Hepatocyte (in vitro differentiated cells): ENCODE measurements at regions not wholly inside any gene's neighbourhood (a gene's known extent, or its start where the extent isn't known, plus 50 kb on each side); places are given as distances from the start of the nearest gene placed in this dataset.

ENCODE experiments used
- DNase-seq: peaks from one replicate; pipeline ENCODE4 v3.0.0-alpha.2; 2016; ENCODE audit warnings: low spot score
- H2AFZ ChIP-seq: fragments of 200-600 bp; sonication (generic); 2 replicates; pipeline ENCODE4 v1.6.0; 2016; ENCODE audit warnings: antibody characterized with exemption, mild to moderate bottlenecking
- H3K27ac ChIP-seq: fragments of 200-600 bp; sonication (generic); 2 replicates; pipeline ENCODE4 v1.5.1; 2016; ENCODE audit warnings: mild to moderate bottlenecking
- H3K27me3 ChIP-seq: fragments of 200-600 bp; sonication (generic); 2 replicates; pipeline ENCODE4 v1.6.1; 2016
- H3K36me3 ChIP-seq: fragments of 200-600 bp; sonication (generic); replicated peaks from 2 replicates; pipeline ENCODE4 v1.5.1; 2016; ENCODE audit warnings: low read depth; ENCODE audit not compliant: insufficient read depth
- H3K4me1 ChIP-seq: fragments of 200-600 bp; sonication (generic); 2 replicates; pipeline ENCODE4 v1.5.1; 2016; ENCODE audit warnings: mild to moderate bottlenecking, moderate library complexity; ENCODE audit not compliant: insufficient read depth
- H3K4me2 ChIP-seq: fragments of 200-600 bp; sonication (generic); 2 replicates; pipeline ENCODE4 v1.6.0; 2016
- H3K4me3 ChIP-seq: fragments of 200-600 bp; sonication (generic); 2 replicates; pipeline ENCODE4 v1.5.1; 2016; ENCODE audit warnings: mild to moderate bottlenecking
- H3K79me2 ChIP-seq: fragments of 200-600 bp; sonication (generic); 2 replicates; pipeline ENCODE4 v1.6.0; 2017; ENCODE audit warnings: mild to moderate bottlenecking
- H3K9me2 ChIP-seq: fragments of 200-600 bp; sonication (generic); replicated peaks from 2 replicates; pipeline ENCODE4 v1.6.0; 2017; ENCODE audit warnings: mild to moderate bottlenecking; ENCODE audit not compliant: insufficient read depth
- H3K9me3 ChIP-seq: fragments of 200-600 bp; sonication (generic); 2 replicates; pipeline ENCODE4 v1.5.1; 2016; ENCODE audit warnings: low read depth, mild to moderate bottlenecking
- H4K20me1 ChIP-seq: fragments of 200-600 bp; sonication (generic); 2 replicates; pipeline ENCODE4 v1.6.0; 2016; ENCODE audit warnings: mild to moderate bottlenecking; ENCODE audit not compliant: insufficient read depth, poor library complexity, severe bottlenecking
- EZH2 ChIP-seq: fragments of 200-600 bp; sonication (generic); IDR thresholded peaks from 2 replicates; pipeline ENCODE4 v1.6.1; 2016; ENCODE audit warnings: antibody characterized with exemption, mild to moderate bottlenecking, borderline replicate concordance
- EZH2phosphoT487 ChIP-seq: fragments of 200-600 bp; sonication (generic); IDR thresholded peaks from one replicate; pipeline ENCODE4 v1.6.1; 2018; ENCODE audit warnings: antibody characterized with exemption, mild to moderate bottlenecking, low read depth, moderate library complexity; ENCODE audit not compliant: unreplicated experiment, severe bottlenecking
- WGBS: methylation state at CpG from one replicate; pipeline ENCODE4 v1.1.6; 2016; ENCODE audit warnings: low lambda C conversion rate; ENCODE audit errors: missing lambda C conversion rate; 5-methylcytosine and 5-hydroxymethylcytosine counted together
- TF ChIP-seq, protein P1 (sequence below): fragments of 200-600 bp; sonication (generic); IDR thresholded peaks from 2 replicates; pipeline ENCODE4 v1.5.1; 2016; ENCODE audit warnings: antibody characterized with exemption, mild to moderate bottlenecking; ENCODE audit not compliant: poor library complexity

DNA sequence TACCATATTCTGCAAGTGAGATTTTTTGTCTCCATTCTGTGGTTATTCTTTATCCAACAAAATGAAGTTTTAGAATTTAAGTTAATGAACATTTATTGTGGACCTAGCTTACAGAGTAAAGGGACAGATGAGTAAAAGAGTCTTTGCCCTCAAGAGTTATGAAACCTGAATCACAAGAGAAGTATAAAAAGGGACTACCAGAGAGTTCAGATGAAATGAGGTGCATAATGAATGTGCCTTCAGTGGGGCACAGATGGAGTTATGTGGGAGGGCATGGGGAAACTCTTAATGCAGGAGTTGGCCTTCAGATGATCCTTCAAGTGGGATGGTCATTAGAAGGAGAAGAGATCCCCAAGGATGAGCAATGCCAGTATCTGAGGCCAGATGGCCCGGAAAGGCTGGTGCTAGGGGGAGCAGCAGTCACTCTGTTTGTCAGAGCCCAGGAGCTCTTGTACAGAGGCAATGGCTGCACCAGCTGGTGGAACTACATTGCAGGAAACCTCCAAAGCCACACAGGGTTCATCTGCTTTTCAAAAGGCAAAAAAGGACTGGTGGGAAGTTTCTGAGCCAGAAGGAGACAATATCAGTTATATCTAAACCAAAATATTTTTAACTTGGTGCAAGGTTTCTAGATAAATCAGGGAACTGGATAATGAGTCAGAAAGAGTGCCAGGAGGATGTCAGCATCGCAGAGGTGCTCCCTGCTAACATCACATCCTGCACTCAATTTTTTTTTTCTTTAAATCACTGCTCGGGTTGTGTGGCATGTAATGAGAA, 162.0 kb downstream of the KLF6 start:
- Histone ChIP-seq H3K9me2 (no peaks in the 10 kb centered on the region), H3K36me3 (no peaks in the 10 kb centered on the region), H3K79me2 (no peaks in the 10 kb centered on the region), H3K4me3 (no peak overlapping the region), H4K20me1 (no peaks in the 10 kb centered on the region), H3K27me3 (no peaks in the 10 kb centered on the region), H3K9me3 (no peaks in the 10 kb centered on the region), H3K4me2 (no peak overlapping the region), H3K4me1 (no peaks in the 10 kb centered on the region), H3K27ac (no peak overlapping the region), H2AFZ (no peak overlapping the region)
- WGBS: 88% methylated on average over 3 of the region's 3 CpGs
- no peak for DNase-seq
- TF ChIP-seq EZH2 (no peak), EZH2phosphoT487 (no peak)
- TF ChIP-seq, protein P1, sequence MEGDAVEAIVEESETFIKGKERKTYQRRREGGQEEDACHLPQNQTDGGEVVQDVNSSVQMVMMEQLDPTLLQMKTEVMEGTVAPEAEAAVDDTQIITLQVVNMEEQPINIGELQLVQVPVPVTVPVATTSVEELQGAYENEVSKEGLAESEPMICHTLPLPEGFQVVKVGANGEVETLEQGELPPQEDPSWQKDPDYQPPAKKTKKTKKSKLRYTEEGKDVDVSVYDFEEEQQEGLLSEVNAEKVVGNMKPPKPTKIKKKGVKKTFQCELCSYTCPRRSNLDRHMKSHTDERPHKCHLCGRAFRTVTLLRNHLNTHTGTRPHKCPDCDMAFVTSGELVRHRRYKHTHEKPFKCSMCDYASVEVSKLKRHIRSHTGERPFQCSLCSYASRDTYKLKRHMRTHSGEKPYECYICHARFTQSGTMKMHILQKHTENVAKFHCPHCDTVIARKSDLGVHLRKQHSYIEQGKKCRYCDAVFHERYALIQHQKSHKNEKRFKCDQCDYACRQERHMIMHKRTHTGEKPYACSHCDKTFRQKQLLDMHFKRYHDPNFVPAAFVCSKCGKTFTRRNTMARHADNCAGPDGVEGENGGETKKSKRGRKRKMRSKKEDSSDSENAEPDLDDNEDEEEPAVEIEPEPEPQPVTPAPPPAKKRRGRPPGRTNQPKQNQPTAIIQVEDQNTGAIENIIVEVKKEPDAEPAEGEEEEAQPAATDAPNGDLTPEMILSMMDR: no peak

DNA sequence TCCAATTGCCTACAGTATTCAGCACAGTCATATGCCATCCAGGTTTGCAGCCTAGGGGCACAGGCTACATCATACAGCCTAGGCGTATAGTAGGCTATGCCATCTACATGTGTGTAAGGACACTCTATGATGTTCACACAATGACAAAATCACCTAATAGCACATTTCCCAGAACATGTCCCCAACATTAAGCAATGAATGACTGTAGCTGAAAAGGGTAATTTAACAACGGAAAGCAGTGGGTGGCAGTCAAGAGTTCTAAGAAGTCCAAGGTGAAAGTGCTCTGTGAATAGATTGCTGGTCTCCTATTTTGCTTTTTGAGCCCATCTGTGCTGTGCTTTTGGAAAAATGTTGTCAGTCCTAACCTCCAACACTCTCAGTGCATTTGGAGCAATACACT, 162.6 kb downstream of the KLF6 start:
- no peaks in the 10 kb centered on the region for H3K9me3 ChIP-seq
- TF ChIP-seq EZH2 (no peak), EZH2phosphoT487 (no peak)
- TF ChIP-seq, protein P1: no peak
- no peaks in the 10 kb centered on the region for H3K79me2 ChIP-seq
- DNase-seq: no peak
- H3K4me3 ChIP-seq: no peak overlapping the region
- no peak overlapping the region for H2AFZ ChIP-seq
- H3K9me2 ChIP-seq: no peaks in the 10 kb centered on the region
- no peaks in the 10 kb centered on the region for H3K27me3 ChIP-seq
- no peaks in the 10 kb centered on the region for H3K4me1 ChIP-seq
- H3K36me3 ChIP-seq: no peaks in the 10 kb centered on the region
- H4K20me1 ChIP-seq: no peaks in the 10 kb centered on the region
- H3K27ac ChIP-seq: no peak overlapping the region
- 96% methylated on average over 2 of the region's 2 CpGs for WGBS
- H3K4me2 ChIP-seq: no peak overlapping the region

DNA sequence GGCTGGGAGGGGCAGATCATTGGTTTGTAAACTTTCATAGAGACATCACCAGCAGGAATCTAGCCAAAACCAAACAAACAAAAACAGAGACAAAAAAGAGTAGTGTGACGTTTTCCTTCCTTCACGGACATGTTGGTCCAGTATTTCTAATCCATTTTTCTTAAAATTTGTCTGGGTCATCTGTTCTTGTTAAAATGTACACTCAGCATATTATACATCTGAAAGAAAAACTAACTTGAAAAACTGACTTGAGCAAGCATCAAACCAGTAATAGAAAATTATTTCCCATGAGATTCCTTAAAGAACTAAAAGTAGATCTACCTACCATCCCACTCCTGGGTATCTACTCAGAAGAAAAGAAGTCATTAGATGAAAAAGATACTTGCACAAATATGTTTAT, 164.2 kb downstream of the KLF6 start:
- no peak overlapping the region for H3K4me3 ChIP-seq
- TF ChIP-seq EZH2: no peak
- TF ChIP-seq EZH2phosphoT487: no peak
- no peaks in the 10 kb centered on the region for H3K9me2 ChIP-seq
- no peaks in the 10 kb centered on the region for H3K27me3 ChIP-seq
- WGBS: 90% methylated on average over 2 of the region's 2 CpGs
- no peaks in the 10 kb centered on the region for H4K20me1 ChIP-seq
- no peaks in the 10 kb centered on the region for H3K79me2 ChIP-seq
- H3K27ac ChIP-seq: no peak overlapping the region
- no peaks in the 10 kb centered on the region for H3K4me1 ChIP-seq
- H2AFZ ChIP-seq: no peak overlapping the region
- no peaks in the 10 kb centered on the region for H3K9me3 ChIP-seq
- H3K36me3 ChIP-seq: no peaks in the 10 kb centered on the region
- DNase-seq: no peak
- H3K4me2 ChIP-seq: no peak overlapping the region

DNA sequence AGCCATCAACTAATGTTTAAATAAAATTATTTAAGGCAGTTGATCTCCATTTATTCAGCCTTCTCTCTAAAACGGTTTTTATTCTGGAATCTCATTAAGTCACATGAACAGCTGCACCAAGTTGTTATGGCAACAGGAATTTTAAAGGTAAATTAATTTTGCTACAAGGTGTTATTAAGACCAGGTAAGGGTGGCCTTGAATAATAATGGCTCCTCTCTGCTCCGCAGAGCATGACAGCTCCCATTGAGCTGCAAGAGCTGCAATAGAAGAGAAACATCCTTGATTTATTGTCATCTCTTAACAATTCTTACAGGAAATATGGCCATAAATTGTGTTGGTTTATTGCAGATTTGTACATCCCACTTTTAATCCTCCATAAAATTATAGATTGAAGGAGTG, 165.8 kb downstream of the KLF6 start:
- no peak overlapping the region for H3K4me3 ChIP-seq
- H3K4me1 ChIP-seq: no peaks in the 10 kb centered on the region
- no peaks in the 10 kb centered on the region for H3K9me2 ChIP-seq
- H3K9me3 ChIP-seq: no peaks in the 10 kb centered on the region
- no peaks in the 10 kb centered on the region for H3K79me2 ChIP-seq
- H3K36me3 ChIP-seq: no peaks in the 10 kb centered on the region
- H4K20me1 ChIP-seq: no peaks in the 10 kb centered on the region
- no peak for DNase-seq
- WGBS: 93% methylated on average over 2 of the region's 2 CpGs
- no peak overlapping the region for H2AFZ ChIP-seq
- H3K4me2 ChIP-seq: no peak overlapping the region
- H3K27me3 ChIP-seq: no peaks in the 10 kb centered on the region
- TF ChIP-seq, protein P1: no peak
- TF ChIP-seq EZH2phosphoT487: no peak
- TF ChIP-seq EZH2: no peak
- no peak overlapping the region for H3K27ac ChIP-seq
